ENCODE measurements at regions not wholly inside any gene's neighbourhood (a gene's known extent, or its start where the extent isn't known, plus 50 kb on each side); places are given as distances from the start of the nearest gene placed in this dataset.

DNA sequence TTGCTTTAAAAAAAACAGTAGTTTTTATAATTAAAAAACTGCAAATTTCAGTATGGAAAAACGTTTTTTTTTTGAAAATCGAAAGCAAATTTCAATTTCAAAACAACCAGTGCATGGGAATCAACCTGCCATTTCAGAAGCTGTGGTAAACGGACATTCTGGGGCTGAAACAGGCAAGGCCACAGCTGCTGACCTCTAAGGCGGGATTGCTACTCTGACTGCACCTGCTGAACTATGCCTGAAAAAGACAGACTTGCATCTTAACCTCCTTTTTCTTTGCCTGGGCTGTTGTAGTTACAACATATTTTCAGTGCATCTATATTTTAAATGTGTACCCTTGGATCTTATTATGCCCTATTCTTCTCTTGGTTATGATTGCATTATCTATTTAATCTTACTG is 303.0 kb upstream of the SP8 start:
- H2AFZ ChIP-seq = no peak overlapping the region
- H3K9me3 ChIP-seq (ENCODE audit: low read depth) = no peaks in the 10 kb centered on the region
- TF ChIP-seq EZH2 (IDR thresholded peaks at IDR 0.05; ENCODE audit: borderline replicate concordance) (no peak), EZH2phosphoT487 (IDR thresholded peaks at IDR 0.05; ENCODE audit: low read depth, severe bottlenecking, unreplicated experiment) (no peak)
- TF ChIP-seq, protein P1, sequence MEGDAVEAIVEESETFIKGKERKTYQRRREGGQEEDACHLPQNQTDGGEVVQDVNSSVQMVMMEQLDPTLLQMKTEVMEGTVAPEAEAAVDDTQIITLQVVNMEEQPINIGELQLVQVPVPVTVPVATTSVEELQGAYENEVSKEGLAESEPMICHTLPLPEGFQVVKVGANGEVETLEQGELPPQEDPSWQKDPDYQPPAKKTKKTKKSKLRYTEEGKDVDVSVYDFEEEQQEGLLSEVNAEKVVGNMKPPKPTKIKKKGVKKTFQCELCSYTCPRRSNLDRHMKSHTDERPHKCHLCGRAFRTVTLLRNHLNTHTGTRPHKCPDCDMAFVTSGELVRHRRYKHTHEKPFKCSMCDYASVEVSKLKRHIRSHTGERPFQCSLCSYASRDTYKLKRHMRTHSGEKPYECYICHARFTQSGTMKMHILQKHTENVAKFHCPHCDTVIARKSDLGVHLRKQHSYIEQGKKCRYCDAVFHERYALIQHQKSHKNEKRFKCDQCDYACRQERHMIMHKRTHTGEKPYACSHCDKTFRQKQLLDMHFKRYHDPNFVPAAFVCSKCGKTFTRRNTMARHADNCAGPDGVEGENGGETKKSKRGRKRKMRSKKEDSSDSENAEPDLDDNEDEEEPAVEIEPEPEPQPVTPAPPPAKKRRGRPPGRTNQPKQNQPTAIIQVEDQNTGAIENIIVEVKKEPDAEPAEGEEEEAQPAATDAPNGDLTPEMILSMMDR (IDR thresholded peaks at IDR 0.05; ENCODE audit: poor library complexity) = no peak
- no peak for DNase-seq (ENCODE audit: low spot score)
- no peaks in the 10 kb centered on the region for H3K27me3 ChIP-seq
- H4K20me1 ChIP-seq (ENCODE audit: insufficient read depth, poor library complexity, severe bottlenecking) = no peaks in the 10 kb centered on the region
- no peaks in the 10 kb centered on the region for H3K9me2 ChIP-seq (replicated peaks; ENCODE audit: insufficient read depth)
- H3K79me2 ChIP-seq = no peaks in the 10 kb centered on the region
- no peak overlapping the region for H3K4me2 ChIP-seq
- H3K4me3 ChIP-seq = no peak overlapping the region
- H3K36me3 ChIP-seq (replicated peaks; ENCODE audit: insufficient read depth, low read depth) = no peaks in the 10 kb centered on the region
- no peak overlapping the region for H3K27ac ChIP-seq
- H3K4me1 ChIP-seq (ENCODE audit: insufficient read depth) = no peaks in the 10 kb centered on the region
- 68% methylated on average over 4 of the region's 4 CpGs for WGBS (ENCODE audit: low lambda C conversion rate, missing lambda C conversion rate)

DNA sequence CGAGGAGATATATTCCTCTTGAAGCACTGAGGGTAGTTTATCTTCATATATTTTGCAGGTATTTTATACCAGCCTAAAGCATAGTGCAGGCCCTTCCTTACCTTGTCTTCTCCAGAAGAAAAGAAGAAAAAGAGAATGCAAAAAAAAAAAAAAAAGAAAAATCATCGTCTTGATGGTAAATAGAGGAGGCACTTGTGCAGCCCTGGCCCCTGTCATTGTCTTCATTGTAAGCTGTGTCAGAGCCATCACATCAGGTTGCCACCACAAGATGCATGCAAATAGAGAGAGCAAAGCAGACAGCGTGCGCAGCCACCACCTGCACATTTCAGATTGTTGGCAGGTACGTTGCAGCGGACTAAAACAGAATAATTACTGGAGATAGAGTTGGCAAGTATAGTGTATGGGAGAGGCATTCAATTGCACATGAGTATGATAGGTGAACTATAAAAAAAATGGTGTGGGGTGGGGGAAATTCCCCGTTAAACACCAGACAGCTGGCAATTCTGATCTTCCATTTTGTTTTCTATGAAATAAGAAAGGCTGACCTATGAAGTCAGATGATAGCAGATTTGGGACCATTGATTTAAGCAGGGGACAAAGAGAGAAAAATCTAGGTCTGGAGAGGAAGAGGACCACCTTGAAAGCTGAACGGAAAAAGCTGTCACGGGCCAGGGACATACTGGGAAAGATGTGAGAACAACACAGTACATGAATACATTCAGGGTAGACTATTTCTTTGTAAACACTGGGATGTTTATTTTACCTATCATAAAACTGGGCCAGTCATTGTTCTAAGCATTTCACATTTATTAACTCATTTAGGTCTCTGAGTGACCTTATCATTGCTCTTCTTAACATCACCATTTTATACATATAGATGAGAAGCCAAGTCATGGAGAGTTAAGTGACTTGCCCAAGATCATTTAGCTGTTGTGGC is 306.3 kb upstream of the SP8 start:
- H3K27ac ChIP-seq = no peak overlapping the region
- DNase-seq (ENCODE audit: low spot score) = no peak
- H3K9me2 ChIP-seq (replicated peaks; ENCODE audit: insufficient read depth) = no peaks in the 10 kb centered on the region
- no peaks in the 10 kb centered on the region for H3K36me3 ChIP-seq (replicated peaks; ENCODE audit: insufficient read depth, low read depth)
- no peak overlapping the region for H3K4me3 ChIP-seq
- H3K4me2 ChIP-seq = no peak overlapping the region
- H3K27me3 ChIP-seq = no peaks in the 10 kb centered on the region
- TF ChIP-seq EZH2phosphoT487 (IDR thresholded peaks at IDR 0.05; ENCODE audit: low read depth, severe bottlenecking, unreplicated experiment) (no peak), EZH2 (IDR thresholded peaks at IDR 0.05; ENCODE audit: borderline replicate concordance) (no peak)
- TF ChIP-seq, protein P1 (IDR thresholded peaks at IDR 0.05; ENCODE audit: poor library complexity) = no peak
- H2AFZ ChIP-seq = no peak overlapping the region
- no peaks in the 10 kb centered on the region for H3K4me1 ChIP-seq (ENCODE audit: insufficient read depth)
- no peaks in the 10 kb centered on the region for H3K79me2 ChIP-seq
- H4K20me1 ChIP-seq (ENCODE audit: insufficient read depth, poor library complexity, severe bottlenecking) = no peaks in the 10 kb centered on the region
- no peaks in the 10 kb centered on the region for H3K9me3 ChIP-seq (ENCODE audit: low read depth)
- WGBS (ENCODE audit: low lambda C conversion rate, missing lambda C conversion rate) = 88% methylated on average over 9 of the region's 9 CpGs

DNA sequence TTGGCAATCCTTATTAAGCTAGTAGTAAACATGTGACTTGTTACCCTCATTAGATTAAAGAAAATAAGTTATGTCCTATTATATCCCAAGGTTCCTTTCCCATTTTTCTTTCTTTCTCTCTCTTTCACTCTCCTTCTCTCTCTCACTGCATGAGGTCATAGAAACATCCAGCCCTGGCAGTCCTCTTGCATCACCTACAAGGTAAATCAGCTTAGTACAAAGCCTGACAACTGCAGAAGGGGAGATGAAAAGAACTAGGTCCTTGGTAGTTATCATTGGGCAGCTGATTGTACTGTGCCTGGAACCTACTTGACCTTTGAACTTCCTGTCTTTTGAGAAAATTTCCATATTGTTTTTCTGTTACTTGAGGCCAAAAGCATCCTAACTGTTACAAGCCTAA is 307.9 kb upstream of the SP8 start:
- H3K4me3 ChIP-seq = no peak overlapping the region
- H3K36me3 ChIP-seq (replicated peaks; ENCODE audit: insufficient read depth, low read depth) = no peaks in the 10 kb centered on the region
- H3K27ac ChIP-seq = no peak overlapping the region

More for the DNA sequence above, 307.9 kb upstream of the SP8 start:
- TF ChIP-seq, protein P1 (IDR thresholded peaks at IDR 0.05; ENCODE audit: poor library complexity) = no peak
- no peak for TF ChIP-seq EZH2phosphoT487 (IDR thresholded peaks at IDR 0.05; ENCODE audit: low read depth, severe bottlenecking, unreplicated experiment)
- TF ChIP-seq EZH2 (IDR thresholded peaks at IDR 0.05; ENCODE audit: borderline replicate concordance) = no peak
- no peaks in the 10 kb centered on the region for H3K9me2 ChIP-seq (replicated peaks; ENCODE audit: insufficient read depth)
- no peak overlapping the region for H2AFZ ChIP-seq
- no peak for DNase-seq (ENCODE audit: low spot score)
- H3K4me1 ChIP-seq (ENCODE audit: insufficient read depth) = no peaks in the 10 kb centered on the region
- no peaks in the 10 kb centered on the region for H3K27me3 ChIP-seq
- H3K79me2 ChIP-seq = no peaks in the 10 kb centered on the region
- no peaks in the 10 kb centered on the region for H3K9me3 ChIP-seq (ENCODE audit: low read depth)
- no peaks in the 10 kb centered on the region for H4K20me1 ChIP-seq (ENCODE audit: insufficient read depth, poor library complexity, severe bottlenecking)
- H3K4me2 ChIP-seq = no peak overlapping the region
